Femur (tissue), 1 donor: ENCODE measurements at regions not wholly inside any gene's neighbourhood (a gene's known extent, or its start where the extent isn't known, plus 50 kb on each side); places are given as distances from the start of the nearest gene placed in this dataset.
"Not testable (repeated sequence)": the region's sequence is repeated elsewhere in the genome, so short reads cannot be mapped to it uniquely, and the experiment has no call there.

Source experiments
- DNase-seq: peaks from one replicate; pipeline ENCODE4 v3.0.0-alpha.2; 2017

- no peak for DNase-seq
Measured at GRCh38 chr2:17251171-17251570, 267.1 kb downstream of the RAD51AP2 start.

GRCh38 chr2:17249249-17249648 lies 269.0 kb downstream of the RAD51AP2 start:
- DNase-seq: no peak

DNA sequence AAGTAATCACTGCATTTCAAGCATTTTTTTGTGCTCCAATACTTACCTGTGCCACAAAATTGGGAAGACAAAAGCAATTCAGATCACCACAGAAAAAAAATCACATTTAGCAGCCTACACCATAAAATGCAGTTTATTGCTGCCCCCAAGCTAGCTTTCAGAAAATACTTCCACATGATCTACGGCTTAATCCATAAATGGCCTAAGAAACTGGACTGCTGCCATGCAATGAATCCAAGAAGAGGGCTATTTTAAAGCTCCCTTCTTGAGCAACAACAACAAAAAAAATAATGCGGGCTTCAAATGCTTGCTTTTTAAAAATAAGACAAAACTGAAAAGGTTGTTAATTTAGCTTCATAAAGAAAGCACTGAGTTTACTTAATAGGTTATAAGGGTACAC lies 272.3 kb downstream of the RAD51AP2 start:
- no peak for DNase-seq

DNA sequence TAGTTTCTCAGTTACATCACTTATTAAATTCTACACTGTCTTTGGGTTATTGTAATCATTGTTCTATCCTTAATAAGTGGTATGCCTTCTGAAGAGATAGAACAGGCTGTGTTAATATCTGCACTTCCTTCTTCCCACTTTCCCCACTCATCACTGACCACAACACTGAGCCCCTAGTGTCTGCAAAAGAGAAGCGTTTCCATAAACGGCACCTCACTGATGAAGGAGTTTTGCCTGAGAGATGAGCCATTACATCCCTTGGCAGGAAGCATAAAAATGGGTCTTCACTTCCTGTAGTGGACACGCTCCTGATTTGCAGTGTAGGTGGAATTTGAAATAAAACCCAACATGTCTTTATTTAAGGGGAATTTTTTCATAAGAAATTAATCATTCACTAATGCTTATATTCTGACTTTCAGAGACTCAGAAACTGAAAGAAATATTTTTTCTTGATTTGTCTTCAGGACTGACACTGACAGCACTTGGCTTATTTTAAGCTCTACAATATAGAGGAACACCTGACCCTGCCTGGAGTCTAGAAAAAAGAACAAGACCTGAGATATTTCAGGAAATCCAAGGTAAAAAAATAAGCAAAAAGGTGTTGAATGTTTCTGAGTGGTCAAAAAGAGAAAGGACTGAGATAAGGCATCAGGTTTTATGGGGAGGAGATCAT lies 275.3 kb downstream of the RAD51AP2 start:
- DNase-seq: no peak

DNA sequence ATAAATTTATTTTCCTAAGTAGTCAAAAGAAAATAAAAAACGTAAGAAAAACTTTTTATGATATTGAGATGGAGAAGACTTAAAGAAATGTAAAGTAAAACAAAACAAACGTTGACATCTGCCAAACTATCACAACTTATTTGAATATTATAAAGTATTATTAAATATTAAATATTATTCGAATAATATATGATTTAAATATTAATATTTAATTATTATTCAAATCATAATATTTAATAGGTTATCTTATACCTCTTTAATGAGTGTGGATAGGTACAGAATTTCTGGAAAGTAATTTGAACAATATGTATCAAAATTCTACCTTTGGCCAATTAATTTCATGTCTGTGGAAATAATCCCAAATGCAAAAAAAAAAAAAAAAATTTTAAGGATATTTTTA lies 278.7 kb downstream of the RAD51AP2 start:
- DNase-seq: no peak

DNA sequence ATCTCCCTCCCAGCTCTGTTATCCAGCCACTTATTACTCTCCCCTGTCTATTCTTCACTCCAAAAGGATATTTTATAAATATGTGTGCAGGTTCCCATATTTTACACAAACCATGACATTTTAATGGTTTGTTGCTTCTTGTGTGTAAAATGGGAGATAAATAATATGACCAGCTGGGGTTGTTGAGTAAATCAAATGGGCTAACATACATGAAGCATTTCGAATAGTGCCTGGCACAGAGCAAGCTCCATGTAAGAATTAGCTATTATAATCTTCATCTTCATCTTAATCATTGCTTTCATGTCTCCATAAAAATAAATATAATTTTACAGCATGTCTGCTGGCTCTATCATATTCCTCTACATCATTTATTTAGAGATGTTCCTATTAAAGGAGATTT lies 283.1 kb downstream of the RAD51AP2 start:
- no peak for DNase-seq

DNA sequence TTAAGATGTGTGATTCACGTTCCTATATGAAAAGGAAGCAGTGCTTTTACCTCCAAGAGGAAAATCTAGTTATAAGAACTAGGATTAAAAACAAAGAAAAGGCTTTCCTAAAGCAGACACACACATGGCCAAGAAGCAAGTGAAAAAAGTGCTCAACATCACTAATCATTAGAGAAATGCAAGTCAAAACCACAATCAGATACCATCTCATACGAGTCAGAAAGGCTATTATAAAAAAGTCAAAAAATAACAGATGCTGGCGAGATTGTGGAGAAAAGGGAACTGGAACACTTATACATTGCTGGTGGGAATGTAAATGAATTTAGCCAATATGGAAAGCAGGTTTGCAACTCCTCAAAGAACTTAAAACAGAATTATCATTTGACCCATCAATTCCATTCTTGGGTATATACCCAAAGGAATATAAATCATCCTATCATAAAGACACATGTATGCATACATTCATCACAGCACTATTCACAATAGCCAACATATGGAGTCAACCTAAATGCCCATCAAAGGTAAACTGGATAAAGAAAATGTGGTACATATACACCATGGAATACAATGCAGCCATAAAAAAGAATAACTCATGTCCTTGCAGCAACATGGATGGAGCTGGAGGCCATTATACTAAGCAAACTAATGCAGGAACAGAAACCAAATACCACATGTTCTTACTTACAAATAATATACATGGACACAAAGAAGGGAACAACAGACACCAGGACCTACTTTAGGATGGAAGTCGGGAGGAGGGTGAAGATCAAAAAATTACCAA lies 285.3 kb downstream of the RAD51AP2 start:
- DNase-seq: no peak

DNA sequence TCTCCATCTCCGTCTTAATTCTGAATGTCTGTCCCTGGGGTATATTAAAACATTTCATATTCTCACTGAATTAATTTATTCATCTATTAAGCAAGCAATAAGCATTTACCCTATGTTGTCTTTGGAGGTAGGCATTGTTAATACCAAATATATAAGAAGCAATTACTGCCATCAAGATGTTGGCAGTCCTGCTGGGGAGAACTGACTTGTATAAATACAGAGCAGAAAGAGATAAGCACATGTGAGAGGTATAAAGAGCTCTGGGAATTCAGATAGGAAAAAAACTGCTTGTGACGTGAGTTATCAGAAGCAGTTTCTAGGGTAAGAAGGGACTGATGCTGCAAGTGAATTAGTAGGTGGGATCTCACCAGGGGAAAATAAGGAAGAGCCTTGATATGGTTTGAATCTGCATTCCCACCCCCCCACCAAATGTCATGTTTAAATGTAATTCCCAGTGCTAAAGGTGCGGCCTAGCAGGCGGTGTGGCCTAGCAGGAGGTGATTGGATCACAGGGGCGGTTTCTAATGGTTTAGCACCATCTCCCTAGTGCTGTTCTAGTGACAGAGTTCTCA lies 286.8 kb downstream of the RAD51AP2 start:
- no peak for DNase-seq

- no peak for DNase-seq
Measured at GRCh38 chr2:17229414-17229813, 288.8 kb downstream of the RAD51AP2 start.

DNA sequence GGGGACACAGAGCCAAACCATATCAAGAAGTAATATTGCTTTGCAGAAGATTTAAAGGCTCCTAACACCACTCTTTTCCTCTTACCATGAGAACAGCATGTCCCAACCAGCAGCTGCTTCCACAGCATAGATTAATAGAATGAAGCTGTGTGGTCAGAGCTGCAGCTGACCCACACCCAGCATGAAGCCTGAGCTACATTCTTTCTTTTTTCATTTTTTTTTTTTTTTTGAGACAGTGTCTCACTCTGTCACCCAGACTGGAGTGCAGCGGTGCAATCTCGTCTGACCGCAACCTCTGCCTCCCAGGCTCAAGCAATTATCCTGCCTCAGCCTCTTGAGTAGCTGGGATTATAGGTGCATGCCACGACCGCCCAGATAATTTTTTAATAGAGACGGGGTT lies 289.8 kb downstream of the RAD51AP2 start:
- DNase-seq: no peak

DNA sequence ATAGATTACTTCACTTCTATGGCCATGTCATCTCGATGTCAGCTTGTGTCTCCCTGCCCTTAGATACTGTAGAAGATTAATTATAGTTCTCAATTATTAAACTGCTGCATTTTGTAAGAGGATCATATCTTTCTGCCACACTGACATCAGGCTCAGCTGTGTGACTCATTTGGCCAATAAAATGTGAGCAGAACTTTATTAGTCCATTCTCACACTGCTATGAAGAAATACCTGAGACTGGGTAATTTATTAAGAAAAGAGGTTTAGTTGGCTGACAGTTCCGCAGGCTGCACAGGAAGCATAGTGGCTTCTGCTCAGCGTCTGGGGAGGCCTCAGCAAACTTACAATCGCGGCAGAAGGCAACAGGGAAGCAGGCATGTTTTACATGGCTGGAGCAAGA lies 290.4 kb downstream of the RAD51AP2 start:
- DNase-seq: no peak

GRCh38 chr2:17226941-17227490 lies 291.2 kb downstream of the RAD51AP2 start:
- DNase-seq: no peak

- no peak for DNase-seq
Measured at GRCh38 chr2:17223211-17223610, 295.0 kb downstream of the RAD51AP2 start.

- DNase-seq: no peak
Measured at GRCh38 chr2:17208511-17208910, 309.7 kb downstream of the RAD51AP2 start.

DNA sequence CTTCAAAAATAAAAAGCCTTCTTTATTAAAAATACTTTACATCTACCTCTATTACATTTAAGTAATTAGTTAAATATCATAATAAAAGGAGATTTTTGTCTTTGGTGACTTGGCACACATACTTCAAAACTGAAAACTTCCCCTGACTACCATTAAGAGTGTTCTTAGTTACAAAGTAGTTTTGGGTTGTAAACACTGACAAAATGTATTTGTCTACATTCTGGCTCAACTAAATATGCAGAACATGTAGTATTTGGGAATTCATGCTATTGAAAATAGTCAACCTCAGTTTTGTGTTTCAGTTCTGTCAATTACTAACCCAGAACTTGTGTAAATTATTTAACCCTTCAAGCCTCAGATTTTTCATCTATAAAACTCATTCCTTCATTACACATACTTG lies 311.5 kb downstream of the RAD51AP2 start:
- no peak for DNase-seq

GRCh38 chr2:17204214-17204613 lies 314.0 kb downstream of the RAD51AP2 start:
- not testable (repeated sequence) for DNase-seq

DNA sequence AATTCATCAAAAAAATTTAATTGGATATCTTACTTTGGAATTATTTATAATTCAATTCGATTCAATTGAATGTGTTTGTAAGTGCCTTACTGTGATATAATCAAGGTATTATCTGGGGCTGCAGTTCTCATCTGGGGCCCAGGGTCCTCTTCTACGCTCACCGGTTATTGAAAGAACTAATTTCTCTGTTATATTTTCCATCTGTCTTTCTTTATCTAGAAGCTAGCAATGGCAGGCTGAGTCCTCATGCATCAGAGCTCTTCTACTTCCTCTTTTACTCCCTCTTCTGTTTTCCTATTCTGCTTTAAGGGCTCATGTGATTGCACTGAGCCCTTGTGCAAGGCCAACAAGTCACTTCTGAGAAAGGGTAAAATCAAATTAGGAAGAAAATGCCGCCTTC lies 315.6 kb downstream of the RAD51AP2 start:
- not testable (repeated sequence) for DNase-seq

GRCh38 chr2:17199741-17200140 lies 318.5 kb downstream of the RAD51AP2 start:
- DNase-seq: peak; percentile 27

DNA sequence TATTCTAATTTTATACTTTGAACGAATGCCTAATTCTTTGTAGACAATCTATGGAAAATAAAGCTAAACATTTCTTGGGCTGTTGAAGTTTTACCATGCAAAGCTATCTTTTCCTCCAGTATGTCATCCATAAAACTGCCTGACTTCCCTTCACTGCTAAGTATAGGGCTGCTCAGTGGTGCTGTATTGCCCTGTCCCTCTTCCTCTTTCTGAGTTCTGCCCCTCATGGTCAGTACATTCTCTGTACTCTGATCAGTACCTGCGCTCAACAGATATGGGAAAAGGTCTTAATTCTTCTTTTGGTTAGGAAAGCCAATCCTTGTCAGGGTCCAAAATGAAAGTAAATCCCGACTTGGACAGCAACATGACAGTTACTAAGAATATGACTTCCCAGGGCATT lies 321.9 kb downstream of the RAD51AP2 start:
- DNase-seq: no peak

GRCh38 chr2:17195016-17195415 lies 323.2 kb downstream of the RAD51AP2 start:
- DNase-seq: no peak

- DNase-seq: no peak
Measured at GRCh38 chr2:17194083-17194482, 324.2 kb downstream of the RAD51AP2 start.

DNA sequence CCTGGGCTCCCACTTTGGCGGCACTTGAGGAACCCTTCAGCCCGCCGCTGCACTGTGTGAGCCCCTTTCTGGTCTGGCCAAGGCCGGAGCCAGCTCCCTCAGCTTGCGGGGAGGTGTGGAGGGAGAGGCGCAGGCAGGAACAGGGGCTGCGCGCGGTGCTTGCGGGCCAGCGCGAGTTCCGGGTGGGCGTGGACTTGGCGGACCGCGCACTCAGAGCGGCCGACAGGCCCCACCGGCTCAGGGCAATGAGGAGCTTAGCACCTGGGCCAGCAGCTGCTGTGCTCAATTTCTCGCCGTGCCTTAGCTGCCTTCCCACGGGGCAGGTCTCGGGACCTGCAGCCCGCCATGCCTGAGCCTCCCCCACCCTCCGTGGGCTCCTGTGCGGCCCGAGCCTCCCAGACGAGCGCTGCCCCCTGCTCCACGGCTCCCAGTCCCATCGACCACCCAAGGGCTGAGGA lies 324.8 kb downstream of the RAD51AP2 start:
- not testable (repeated sequence) for DNase-seq

DNA sequence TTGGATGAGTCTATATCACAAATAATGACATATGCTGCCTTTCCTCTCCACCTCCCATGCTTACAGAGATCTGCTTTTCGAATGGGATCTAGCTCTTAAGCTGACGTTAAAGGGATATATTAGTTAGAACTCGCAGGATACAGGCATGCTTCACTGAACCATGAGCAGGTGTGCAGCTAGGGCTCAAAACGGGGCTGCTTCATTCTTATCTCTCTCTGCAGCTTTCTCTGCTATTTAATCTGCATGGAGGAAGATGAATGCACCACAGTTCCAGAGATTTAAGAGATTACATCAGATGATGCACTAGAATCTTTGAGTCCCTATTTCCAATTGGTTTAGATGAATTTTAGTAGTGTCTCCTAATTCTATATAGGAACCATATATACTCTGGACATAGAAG lies 327.0 kb downstream of the RAD51AP2 start:
- no peak for DNase-seq

DNA sequence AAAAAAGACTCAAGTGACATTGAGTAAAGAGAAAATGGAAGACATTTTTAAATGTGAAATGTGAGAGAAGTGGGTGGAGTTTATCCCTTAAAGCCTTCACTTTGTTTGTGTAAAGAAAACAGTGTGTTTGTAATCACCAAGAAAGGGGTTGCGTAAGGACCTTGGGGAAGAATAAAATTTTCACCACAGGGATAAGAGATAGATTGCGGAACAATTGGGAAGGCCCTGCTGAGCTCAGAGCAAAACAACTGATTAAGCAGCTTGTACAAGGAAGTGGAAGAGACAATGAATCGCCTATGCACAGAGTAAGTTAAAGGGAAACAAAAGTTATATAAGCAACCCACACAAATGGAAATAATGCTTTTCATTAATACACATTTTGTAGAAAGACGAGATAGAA lies 327.7 kb downstream of the RAD51AP2 start:
- DNase-seq: no peak
